Stimulated activated naive CD4-positive, alpha-beta T cell (primary cell): ENCODE measurements at regions not wholly inside any gene's neighbourhood (a gene's known extent, or its start where the extent isn't known, plus 50 kb on each side); places are given as distances from the start of the nearest gene placed in this dataset.
"Not testable (repeated sequence)": the region's sequence is repeated elsewhere in the genome, so short reads cannot be mapped to it uniquely, and the experiment has no call there.

Experiments used
- DNase-seq, 6 experiments: peaks; one replicate each; lab custom pipeline; 2025; lab: John Stamatoyannopoulos, UW

- no peak for DNase-seq
Measured at GRCh38 chr2:235219048-235219447, 267.2 kb downstream of the SH3BP4 start.

GRCh38 chr2:235220331-235220730 is 268.5 kb downstream of the SH3BP4 start:
- DNase-seq: no peak

- DNase-seq: no peak
Measured at GRCh38 chr2:235223011-235223410, 270.8 kb upstream of the AGAP1 start.

DNA sequence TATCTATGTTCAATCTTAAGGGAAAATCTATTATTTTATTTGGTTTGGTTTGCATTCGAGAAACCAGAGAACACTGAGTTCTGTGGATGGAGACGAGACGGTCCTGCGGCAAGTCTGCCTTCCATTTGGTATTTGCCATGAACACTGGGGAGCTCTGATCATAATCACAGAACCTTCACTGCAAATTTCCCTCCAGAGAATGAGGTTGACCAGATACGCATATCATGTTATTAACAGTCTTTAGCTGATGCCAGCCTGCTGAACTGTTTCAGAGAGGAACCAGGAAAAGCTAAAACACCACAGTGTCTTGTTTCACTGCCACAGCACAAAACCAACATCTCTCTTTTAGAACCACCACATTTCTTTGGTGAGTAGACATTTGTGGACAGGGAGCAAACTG is 269.4 kb upstream of the AGAP1 start:
- DNase-seq: no peak

- DNase-seq: no peak
Measured at GRCh38 chr2:235225261-235225660, 268.6 kb upstream of the AGAP1 start.

- no peak for DNase-seq
Measured at GRCh38 chr2:235227590-235227989, 266.3 kb upstream of the AGAP1 start.

GRCh38 chr2:235228422-235228821 is 265.4 kb upstream of the AGAP1 start:
- not testable (repeated sequence) for DNase-seq

DNA sequence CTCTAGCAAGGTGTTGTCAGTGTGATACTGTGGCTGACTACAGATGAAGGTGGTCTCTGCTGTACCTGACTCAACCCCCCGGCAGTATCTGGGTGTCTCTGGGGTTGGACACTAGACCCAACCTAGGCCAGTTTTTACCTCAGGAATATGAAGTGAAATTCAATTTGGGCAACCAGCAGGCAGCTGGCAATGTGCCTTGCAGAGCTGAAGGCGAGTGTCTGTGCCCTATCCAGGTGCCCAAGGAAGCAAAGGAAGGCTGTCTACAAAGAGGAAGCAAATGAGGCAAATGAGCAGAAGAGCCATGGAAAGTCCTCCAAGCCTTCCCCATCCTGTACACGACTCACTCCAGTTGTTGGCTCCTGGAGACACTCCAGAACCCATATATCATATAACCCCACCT is 264.6 kb upstream of the AGAP1 start:
- no peak for DNase-seq

DNA sequence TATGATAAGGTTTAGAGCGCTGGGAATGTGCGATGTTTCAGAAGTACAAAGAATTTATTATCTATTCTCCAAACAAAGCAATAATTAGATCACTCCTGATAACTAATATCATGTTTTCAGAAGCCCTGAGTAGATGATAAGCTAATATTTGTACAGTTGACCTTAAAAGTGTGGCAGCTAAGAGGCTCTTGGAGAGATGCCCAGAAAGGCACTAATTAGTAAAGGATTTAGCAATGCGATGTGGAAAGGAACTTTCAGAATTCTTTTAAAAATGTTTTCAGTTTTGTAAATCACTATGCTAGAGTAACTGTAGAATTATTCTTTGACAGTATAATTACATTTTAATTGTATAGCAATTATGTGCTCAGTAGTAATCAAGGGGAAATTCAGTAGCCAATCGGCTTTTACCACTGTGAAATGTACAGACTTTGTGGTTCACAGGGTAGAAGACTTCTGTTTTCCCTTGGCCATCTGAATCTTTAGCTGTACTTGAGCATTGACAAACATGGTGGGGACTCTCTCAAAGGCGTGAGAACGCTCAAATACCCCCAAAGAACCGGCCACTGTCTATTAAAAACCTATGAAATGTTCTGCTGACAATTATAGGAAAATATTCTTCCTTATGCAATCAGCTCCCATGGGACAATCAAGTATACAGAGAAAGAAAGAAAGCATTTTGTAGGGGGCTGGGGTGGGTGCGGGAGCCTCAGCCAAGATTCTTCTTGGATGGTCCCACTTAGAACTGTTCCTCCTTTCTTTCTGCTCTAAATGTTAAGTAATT is 262.8 kb upstream of the AGAP1 start:
- no peak for DNase-seq

DNA sequence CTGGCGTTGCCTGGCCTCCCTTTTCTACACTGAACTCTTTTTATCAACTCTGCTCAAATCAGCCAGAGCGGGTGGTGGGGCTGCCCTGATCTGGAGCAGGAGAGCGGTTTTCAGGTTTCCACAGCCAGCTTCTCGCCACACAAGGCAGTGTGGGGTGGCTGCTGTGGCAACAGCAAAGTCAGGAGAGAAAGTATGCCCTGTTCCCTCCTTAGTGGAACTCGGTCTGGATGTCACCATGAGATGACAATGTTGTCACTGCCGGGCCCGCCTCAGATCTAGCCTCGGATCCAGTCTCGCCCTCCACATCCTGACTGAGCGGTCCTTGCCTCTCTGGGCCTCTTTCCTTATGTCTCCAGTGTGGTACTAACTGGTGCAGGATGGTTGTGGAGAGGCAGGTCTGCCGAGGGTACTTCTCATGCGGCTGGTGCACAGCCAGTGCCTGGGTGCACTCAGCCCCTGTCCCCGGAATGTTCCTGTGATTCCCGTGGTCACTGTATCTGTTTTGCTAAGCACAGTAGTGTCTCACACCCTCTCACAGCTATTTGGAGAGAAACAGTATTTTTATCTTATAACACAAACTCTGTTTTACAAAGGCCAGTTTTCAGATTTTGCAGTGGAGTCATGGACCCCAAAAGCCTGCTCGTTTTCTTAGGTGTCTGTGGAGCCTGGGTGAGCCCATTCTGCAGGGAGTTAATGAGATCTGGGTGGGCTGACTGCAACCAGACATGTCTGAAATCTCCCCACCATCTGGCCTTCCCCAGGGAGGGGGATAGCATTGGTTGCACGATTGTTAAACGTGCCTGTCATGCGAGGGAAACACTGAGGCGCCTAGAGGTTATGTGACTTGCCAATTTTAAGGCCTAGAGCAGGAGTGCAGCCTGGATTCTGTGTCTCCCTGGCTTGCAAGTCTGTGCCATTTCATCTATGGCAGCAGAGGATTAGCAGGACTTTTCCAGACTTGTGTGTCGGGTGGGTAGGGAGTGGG is 261.1 kb upstream of the AGAP1 start:
- no peak for DNase-seq

GRCh38 chr2:235234736-235235135 is 259.1 kb upstream of the AGAP1 start:
- DNase-seq: no peak

GRCh38 chr2:235235977-235236767 is 257.7 kb upstream of the AGAP1 start:
- no peak for DNase-seq

- no peak for DNase-seq
Measured at GRCh38 chr2:235238537-235238936, 255.3 kb upstream of the AGAP1 start.

- DNase-seq: no peak
Measured at GRCh38 chr2:235240574-235240973, 253.3 kb upstream of the AGAP1 start.

DNA sequence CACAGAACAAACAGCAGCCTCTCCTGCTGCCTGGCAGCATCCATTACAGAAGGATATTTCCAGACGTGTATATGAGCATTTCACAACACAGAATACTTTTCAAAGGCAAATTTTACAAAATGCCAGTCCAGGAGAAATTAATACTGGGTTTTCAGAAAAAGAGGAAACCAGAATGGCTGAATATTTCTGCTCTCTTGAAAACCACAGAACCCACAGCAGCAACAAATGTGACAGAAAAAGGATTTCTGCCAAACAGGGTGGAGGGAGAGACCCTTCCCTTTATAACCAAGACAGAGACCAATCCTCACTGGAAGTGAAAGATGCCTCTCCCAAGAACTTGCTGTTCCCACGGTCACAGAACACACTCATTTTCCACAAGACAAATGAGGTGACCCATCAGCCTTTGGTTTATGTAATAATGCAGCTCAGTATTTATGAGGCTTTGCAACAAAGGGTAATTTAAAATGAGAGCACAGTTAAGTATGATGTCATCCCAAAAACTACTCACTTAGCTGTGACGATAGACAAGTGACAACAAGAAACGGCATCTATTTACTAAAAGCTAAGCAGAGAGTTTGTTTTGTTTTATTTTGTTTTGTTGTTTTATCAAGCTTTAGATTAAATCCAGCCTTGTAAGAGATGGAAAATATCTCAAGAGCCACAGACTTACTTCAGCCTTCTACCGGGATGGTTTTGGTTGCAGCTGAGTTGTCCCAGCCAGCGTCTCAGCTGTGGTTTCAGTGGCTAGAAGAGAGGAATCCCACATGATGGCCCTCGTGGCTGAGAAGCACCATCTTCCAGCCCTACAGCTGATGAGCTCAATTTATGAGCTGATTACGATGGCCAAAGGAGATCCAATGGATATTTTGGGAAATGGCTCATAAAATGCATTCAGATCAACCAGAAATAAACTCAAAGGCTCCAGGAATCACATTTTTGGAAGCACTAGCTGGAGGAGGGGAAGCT is 249.3 kb upstream of the AGAP1 start:
- no peak for DNase-seq

DNA sequence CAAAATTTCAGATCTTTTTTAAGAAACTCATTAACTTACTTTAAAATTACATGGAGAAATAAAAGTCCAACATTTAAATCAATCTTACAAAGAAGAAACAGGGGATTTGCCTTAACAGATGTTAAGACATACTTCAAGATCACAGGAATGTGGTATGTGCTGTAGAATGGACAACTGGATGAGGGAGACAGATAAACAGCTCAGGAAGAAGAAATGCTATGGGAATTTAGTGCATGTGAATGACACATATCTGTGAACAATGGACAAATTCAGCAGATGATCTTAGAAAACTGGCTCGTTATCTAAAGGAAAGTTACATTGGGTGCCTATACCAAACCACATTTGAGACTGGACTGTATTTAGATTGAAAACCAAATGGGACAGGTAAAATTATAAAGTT is 246.8 kb upstream of the AGAP1 start:
- DNase-seq: no peak

GRCh38 chr2:235255693-235256092 is 238.2 kb upstream of the AGAP1 start:
- no peak for DNase-seq

GRCh38 chr2:235257590-235257989 is 236.3 kb upstream of the AGAP1 start:
- DNase-seq: no peak

DNA sequence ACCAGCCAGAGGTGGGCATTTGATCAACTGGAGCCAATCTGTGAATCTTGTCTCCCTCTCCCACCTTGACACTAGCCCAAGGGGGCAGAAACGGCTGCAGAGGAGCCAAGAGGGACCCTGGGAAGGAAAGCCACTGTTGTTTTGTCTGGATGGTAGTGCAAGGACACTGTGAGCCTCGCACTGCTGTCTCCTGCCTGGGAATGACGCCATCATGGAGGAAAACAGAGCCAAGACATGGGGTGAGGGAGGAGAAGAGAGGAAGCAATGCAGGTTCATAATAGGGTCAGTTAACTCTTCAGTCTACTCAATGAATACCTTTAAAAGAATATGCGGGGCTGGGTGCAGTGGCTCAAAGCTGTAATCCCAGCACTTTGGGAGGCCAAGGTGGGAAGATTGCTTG is 231.1 kb upstream of the AGAP1 start:
- DNase-seq: no peak

DNA sequence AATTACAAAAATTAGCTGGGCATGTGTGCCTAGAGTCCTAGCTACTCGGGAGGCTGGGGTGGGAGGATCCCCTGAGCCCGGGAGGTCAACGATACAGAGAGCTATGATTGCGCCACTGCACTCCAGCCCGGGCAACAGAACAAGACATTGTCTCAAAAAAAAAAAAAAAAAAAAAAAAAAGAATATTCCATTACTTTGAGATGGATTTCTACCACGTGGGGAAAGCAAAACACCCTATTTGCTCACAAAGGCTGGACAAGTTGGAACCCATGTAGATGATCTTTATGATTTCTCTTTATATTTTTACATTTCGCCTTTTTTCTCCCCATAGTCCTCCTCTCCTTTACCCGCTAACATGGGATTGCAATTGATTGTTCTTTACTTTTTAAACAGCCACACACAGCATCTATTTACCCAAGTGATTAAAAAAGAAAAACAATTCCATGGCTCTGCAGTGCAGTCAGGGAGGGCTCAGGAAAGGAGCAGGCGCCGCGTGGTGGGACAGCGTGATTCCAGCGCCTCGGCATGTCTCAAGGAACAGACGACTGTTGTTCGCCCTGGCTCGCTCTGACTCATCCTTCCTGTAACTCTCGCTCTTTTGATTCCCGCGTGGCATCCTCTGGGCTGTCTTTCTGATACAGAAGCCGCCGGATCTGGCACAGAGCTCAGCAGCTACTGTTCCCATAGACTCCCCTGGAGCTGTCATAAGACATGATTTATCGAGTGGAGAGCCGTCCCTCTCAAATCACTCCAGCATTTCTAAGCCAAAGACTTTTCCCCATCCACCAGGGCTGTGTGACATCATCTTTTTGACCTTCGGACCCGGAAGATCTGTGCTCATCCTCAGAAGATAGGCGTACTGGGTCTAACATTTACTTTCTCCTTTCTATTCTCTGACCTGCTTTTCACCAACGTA is 230.4 kb upstream of the AGAP1 start:
- no peak for DNase-seq
